DND-41 (cell line): ENCODE measurements at regions not wholly inside any gene's neighbourhood (a gene's known extent, or its start where the extent isn't known, plus 50 kb on each side); places are given as distances from the start of the nearest gene placed in this dataset.

Experiments used
- ATAC-seq: fragments of 200-7000 bp; cut with Tn5 transposase; 3 replicates; pipeline ENCODE4 v1.9.1; 2021; ENCODE audit warnings: low read depth; ENCODE audit not compliant: insufficient read depth
- DNase-seq: peaks from one replicate; pipeline ENCODE4 v3.0.0-alpha.2; 2020
- H2AFZ ChIP-seq: 2 replicates; pipeline ENCODE4 v1.6.0; 2012; ENCODE audit warnings: low read depth, low read length
- H3K27ac ChIP-seq: 2 replicates; pipeline ENCODE4 v1.5.1; 2012; ENCODE audit warnings: low read length, inconsistent platforms
- H3K27me3 ChIP-seq: fragments of 200-600 bp; sonication (generic); 2 replicates; pipeline ENCODE4 v1.6.0; 2012; ENCODE audit warnings: low read length, mild to moderate bottlenecking, inconsistent platforms; ENCODE audit not compliant: insufficient read depth, poor library complexity
- H3K36me3 ChIP-seq: 2 replicates; pipeline ENCODE4 v1.5.1; 2012; ENCODE audit warnings: low read length, inconsistent platforms; ENCODE audit not compliant: insufficient read depth
- H3K4me1 ChIP-seq: 2 replicates; pipeline ENCODE4 v1.5.1; 2012; ENCODE audit warnings: mild to moderate bottlenecking, low read length; ENCODE audit not compliant: insufficient read depth
- H3K4me2 ChIP-seq: 2 replicates; pipeline ENCODE4 v1.6.0; 2012; ENCODE audit warnings: mild to moderate bottlenecking, moderate library complexity, low read length, inconsistent platforms; ENCODE audit not compliant: insufficient read depth
- H3K4me3 ChIP-seq, 2 experiments: fragments of 200-600 bp in 1 of 2; shearing (Covaris generic) in 1 of 2; 2 replicates each; pipeline ENCODE4 v1.5.1; 2012 to 2016; ENCODE audit warnings: inconsistent platforms in 2 of 2, low read length in 2 of 2, mild to moderate bottlenecking in 2 of 2, low read depth in 1 of 2, moderate library complexity in 1 of 2
- H3K79me2 ChIP-seq: 2 replicates; pipeline ENCODE4 v1.6.0; 2012; ENCODE audit warnings: low read length, inconsistent platforms; ENCODE audit not compliant: insufficient read depth
- H3K9ac ChIP-seq: 2 replicates; pipeline ENCODE4 v1.6.0; 2012; ENCODE audit warnings: low read depth, mild to moderate bottlenecking, inconsistent platforms, low read length, moderate library complexity
- H3K9me3 ChIP-seq: 2 replicates; pipeline ENCODE4 v1.5.1; 2012; ENCODE audit warnings: low read length, moderate library complexity, mild to moderate bottlenecking, inconsistent platforms; ENCODE audit not compliant: insufficient read depth, severe bottlenecking
- H4K20me1 ChIP-seq: 2 replicates; pipeline ENCODE4 v1.6.0; 2012; ENCODE audit warnings: low read length; ENCODE audit not compliant: insufficient read depth
- CTCF ChIP-seq: IDR thresholded peaks from 2 replicates; pipeline ENCODE4 v1.5.1; 2012; ENCODE audit warnings: borderline replicate concordance, low read length, moderate library complexity, mild to moderate bottlenecking; ENCODE audit not compliant: poor library complexity, severe bottlenecking; ENCODE audit errors: extremely low read depth
- EZH2 ChIP-seq: IDR thresholded peaks from 3 replicates; pipeline ENCODE4 v1.6.1; 2012; ENCODE audit warnings: borderline replicate concordance, low read depth, mild to moderate bottlenecking, moderate library complexity, low read length, inconsistent platforms; ENCODE audit not compliant: severe bottlenecking

DNA sequence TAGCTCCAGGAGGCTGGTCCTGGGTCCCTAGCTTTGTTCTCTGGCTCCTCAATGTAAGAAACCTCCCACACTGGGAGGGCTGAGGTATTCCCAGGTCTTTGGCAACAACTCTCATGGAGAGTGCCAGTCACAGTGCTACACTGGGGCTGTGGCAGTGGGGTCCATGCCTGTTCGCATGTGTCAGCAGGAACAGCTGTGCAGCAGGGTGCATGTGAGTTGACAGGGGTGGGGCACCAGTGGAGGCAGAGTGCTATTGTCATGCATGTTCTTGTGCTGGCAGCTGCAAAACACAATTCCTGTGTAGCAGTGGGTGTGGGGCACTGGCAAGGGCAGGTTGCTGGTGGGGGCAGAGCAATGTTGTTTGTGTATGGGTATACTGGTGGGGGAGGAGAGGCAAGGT lies 246.0 kb downstream of the CXXC4 start:
- no peak for TF ChIP-seq EZH2
- TF ChIP-seq CTCF = no peak
- no peak for ATAC-seq
- Histone ChIP-seq H3K4me3 (no peak overlapping the region), H3K27ac (no peak overlapping the region), H2AFZ (no peak overlapping the region), H3K4me2 (no peak overlapping the region), H3K79me2 (no peaks in the 10 kb centered on the region), H3K36me3 (no peaks in the 10 kb centered on the region), H3K9me3 (no peaks in the 10 kb centered on the region), H3K9ac (no peak overlapping the region), H4K20me1 (no peaks in the 10 kb centered on the region), H3K4me1 (no peaks in the 10 kb centered on the region), H3K27me3 (no peaks in the 10 kb centered on the region)
- DNase-seq = no peak

- TF ChIP-seq CTCF = no peak
- TF ChIP-seq EZH2 = no peak
- Histone ChIP-seq H3K9ac (no peak overlapping the region), H4K20me1 (no peaks in the 10 kb centered on the region), H3K4me3 (no peak overlapping the region), H3K9me3 (no peaks in the 10 kb centered on the region), H3K79me2 (no peaks in the 10 kb centered on the region), H3K27me3 (no peaks in the 10 kb centered on the region), H3K4me1 (no peaks in the 10 kb centered on the region), H2AFZ (no peak overlapping the region), H3K4me2 (no peak overlapping the region), H3K36me3 (no peaks in the 10 kb centered on the region), H3K27ac (no peak overlapping the region)
- ATAC-seq (no peak), DNase-seq (no peak)
Measured at GRCh38 chr4:104235967-104236366, 258.7 kb downstream of the CXXC4 start.

DNA sequence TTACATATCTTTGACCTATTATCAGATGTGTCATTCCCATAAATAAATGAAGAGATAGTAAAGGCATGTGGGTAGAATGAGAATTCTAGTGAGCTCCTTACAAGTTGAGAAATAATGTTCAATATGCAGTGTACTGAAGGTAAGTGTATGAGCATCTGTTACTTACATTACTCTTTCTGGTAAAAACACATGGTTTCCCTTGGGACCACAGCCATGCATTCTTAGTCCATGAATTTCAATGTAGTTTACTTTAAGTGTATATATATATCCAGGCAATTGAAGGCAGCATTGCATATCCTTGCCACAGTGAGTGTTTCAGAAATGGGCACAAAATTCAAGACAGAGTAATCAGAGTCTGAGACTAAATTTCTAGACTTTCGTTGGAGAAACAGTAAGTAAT lies 277.2 kb downstream of the CXXC4 start:
- H4K20me1 ChIP-seq = no peaks in the 10 kb centered on the region
- H3K9me3 ChIP-seq = no peaks in the 10 kb centered on the region
- no peak overlapping the region for H3K9ac ChIP-seq
- H2AFZ ChIP-seq = no peak overlapping the region
- H3K36me3 ChIP-seq = no peaks in the 10 kb centered on the region
- ATAC-seq (no peak), DNase-seq (no peak)
- H3K4me1 ChIP-seq = no peaks in the 10 kb centered on the region
- no peak overlapping the region for H3K4me3 ChIP-seq
- no peaks in the 10 kb centered on the region for H3K27me3 ChIP-seq
- no peak overlapping the region for H3K27ac ChIP-seq
- no peak overlapping the region for H3K4me2 ChIP-seq
- no peak for TF ChIP-seq EZH2
- TF ChIP-seq CTCF = no peak
- no peaks in the 10 kb centered on the region for H3K79me2 ChIP-seq

- Histone ChIP-seq H3K9me3 (no peaks in the 10 kb centered on the region), H3K4me3 (no peak overlapping the region), H3K4me2 (no peak overlapping the region), H3K4me1 (no peaks in the 10 kb centered on the region), H3K36me3 (no peaks in the 10 kb centered on the region), H3K27ac (no peak overlapping the region), H3K9ac (no peak overlapping the region), H3K27me3 (no peaks in the 10 kb centered on the region), H2AFZ (no peak overlapping the region), H3K79me2 (no peaks in the 10 kb centered on the region), H4K20me1 (no peaks in the 10 kb centered on the region)
- ATAC-seq (no peak), DNase-seq (no peak)
- no peak for TF ChIP-seq EZH2
- TF ChIP-seq CTCF = no peak
Measured at GRCh38 chr4:104211657-104212056, 283.0 kb downstream of the CXXC4 start.
